ENCODE measurements at regions not wholly inside any gene's neighbourhood (a gene's known extent, or its start where the extent isn't known, plus 50 kb on each side); places are given as distances from the start of the nearest gene placed in this dataset.

DNA sequence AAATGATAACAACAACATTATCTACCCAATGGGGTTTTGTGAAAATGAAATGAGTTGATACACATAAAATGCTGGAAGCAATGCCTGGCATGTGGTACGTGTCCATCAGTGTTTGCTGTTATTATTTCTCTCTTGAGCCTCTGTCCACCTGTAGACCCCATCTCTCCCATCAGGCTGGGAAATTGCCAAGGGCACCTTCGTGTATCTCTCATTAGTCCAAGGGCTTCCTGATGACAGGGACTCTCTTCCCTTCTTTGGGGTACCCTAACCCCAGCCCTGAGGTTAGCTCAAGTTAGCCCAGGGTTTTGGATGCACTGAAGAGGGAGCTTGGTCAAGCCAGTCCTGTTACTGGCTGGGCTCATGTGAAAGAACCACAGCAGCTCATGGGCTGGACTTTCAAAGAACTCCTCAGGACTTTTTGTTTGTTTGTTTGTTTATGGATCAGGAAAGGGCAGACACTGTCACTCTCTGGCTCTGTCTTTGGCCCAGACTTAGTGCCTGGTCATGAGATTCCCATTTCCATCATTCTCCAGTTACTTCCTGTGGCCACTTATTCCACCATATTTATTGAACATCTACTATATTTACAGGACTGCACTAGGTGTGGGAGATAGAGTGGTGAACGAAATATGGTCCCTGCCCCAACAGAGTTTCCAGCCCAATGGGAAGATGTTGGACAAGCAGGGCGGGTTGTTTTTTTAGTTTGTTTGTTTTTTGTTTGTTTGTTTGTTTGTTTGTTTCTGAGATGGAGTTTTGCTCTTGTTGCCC, 57.4 kb downstream of the NAV1 start:
- TF ChIP-seq, protein P1, sequence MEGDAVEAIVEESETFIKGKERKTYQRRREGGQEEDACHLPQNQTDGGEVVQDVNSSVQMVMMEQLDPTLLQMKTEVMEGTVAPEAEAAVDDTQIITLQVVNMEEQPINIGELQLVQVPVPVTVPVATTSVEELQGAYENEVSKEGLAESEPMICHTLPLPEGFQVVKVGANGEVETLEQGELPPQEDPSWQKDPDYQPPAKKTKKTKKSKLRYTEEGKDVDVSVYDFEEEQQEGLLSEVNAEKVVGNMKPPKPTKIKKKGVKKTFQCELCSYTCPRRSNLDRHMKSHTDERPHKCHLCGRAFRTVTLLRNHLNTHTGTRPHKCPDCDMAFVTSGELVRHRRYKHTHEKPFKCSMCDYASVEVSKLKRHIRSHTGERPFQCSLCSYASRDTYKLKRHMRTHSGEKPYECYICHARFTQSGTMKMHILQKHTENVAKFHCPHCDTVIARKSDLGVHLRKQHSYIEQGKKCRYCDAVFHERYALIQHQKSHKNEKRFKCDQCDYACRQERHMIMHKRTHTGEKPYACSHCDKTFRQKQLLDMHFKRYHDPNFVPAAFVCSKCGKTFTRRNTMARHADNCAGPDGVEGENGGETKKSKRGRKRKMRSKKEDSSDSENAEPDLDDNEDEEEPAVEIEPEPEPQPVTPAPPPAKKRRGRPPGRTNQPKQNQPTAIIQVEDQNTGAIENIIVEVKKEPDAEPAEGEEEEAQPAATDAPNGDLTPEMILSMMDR (IDR thresholded peaks at IDR 0.05), result no peak
- TF ChIP-seq POLR2A (IDR thresholded peaks at IDR 0.05), result no peak
